ENCODE measurements at regions not wholly inside any gene's neighbourhood (a gene's known extent, or its start where the extent isn't known, plus 50 kb on each side); places are given as distances from the start of the nearest gene placed in this dataset.

- DNase-seq, result no peak
Measured at GRCh38 chr20:41879123-41879522, 260.9 kb upstream of the CHD6 start.

GRCh38 chr20:41877911-41878310, 259.7 kb upstream of the CHD6 start:
- DNase-seq, result no peak

DNA sequence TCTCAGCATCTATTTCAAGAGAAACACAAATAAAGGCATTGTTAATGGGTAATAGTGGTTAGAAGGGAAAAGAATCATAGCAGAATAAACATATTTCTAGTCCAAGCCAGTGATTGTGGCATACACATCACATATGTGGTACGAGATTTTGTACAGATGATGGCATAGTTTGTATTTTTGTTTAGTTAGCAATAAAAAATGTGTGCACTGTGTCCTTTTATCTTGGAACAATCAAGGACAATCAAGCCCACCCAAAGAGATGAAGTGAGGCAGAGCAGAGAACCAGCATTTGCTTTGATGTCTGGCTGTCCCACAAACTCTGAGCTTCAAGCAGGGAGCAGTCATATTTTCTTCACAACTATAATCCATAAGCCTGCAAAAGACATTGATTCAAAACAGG, 256.5 kb upstream of the CHD6 start:
- no peak for DNase-seq

- DNase-seq, result no peak
Measured at GRCh38 chr20:41872930-41873329, 254.8 kb upstream of the CHD6 start.

DNA sequence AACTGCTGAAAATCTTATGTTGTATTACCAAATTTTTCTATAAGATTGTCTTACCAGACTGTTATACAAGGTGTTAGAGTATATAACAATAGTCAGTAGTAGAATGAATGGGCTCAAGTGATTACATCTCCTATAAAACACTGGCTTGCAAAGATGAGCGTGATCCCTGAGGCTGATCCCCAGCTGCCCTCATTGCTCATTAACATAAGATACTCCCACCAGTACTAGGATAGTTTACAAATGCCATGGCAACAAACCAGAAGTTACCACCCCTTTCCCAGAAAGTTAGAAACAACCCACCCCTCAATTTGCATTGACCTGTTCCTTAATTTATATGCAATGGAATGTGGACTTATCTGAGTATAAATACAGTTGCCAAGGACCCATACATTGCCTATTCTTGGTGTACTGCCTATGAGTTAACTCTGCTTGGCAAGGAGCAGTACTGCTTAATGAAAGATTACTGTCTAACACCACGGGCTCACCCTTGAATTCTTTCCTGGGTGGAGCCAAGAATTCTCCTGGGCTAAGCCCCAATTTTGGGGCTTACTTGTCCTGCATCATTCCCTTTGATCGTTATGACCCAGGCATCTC, 252.8 kb upstream of the CHD6 start:
- no peak for DNase-seq

- DNase-seq, result no peak
Measured at GRCh38 chr20:41869261-41869660, 251.1 kb upstream of the CHD6 start.

GRCh38 chr20:41865938-41866337, 247.8 kb upstream of the CHD6 start:
- DNase-seq, result no peak

DNA sequence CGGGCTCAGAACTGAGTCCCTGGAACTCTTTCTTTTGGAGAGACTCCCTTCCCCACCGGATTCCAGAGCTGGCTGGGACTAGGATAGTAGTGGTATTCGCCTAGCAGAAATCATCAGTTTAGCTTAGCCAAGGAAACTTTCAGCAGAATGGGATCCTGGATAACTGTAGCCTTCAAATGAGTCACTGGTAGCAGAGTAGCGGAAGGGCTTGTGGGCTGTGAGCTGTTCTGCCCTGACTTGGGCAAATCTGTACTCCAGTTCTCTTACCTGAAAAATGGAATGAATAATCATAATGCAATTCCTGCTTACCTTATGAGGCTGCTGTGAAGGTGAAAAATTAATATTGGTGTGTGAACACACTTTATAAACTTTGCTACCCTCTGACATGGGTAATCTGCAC, 244.3 kb upstream of the CHD6 start:
- DNase-seq, result no peak

DNA sequence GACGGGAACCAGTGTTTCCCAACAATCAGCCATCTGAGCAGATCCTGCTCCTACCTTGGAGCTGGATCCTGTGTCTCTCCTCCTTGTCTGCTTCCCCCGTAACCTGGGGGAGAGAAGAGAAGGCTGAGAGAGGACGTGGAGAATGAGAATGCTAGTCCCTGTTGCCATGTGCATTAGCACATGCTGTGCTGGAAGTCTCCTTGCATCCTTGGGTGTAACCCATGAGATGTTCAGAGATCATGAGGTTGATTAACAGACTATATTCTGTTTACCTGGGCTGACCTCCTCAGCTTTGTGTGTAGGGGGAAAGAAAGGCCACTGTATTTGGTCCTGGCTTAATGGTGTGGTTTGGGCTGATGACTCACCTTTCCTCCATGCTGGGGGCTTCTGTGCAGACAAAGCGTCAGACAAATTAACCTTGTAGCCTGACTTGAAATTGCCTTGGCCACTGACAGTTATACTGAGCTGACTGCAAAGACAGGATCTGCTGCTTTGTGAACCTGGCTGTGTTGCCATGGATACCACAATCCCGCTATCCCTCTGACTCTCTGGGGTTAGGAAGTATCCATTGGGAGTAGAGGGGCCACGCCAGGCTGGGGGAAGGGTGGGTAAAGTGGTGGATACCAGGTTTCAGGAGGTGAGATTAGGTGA, 243.7 kb upstream of the CHD6 start:
- no peak for DNase-seq

- no peak for DNase-seq
Measured at GRCh38 chr20:41854765-41855164, 236.6 kb upstream of the CHD6 start.

DNA sequence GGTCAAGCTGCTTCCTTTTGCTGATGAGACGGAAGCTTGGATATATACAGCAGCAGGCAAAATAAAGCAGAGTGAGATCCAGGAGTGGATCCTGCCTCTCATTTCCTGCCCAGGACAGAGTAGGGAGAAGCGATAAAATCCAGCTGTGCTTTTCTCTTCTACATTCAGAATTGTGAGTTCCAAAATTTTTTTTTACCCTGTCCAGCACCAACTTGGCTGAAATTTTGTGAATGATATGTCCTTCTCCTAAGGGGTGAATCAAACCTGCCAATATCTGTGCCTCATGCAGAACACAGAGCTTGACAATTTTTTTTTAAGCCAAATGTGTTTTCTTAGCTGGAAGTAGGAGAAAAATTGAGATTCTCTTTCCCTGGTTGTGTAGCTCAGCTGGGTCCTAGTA, 235.6 kb upstream of the CHD6 start:
- no peak for DNase-seq

GRCh38 chr20:41848180-41848579, 230.0 kb upstream of the CHD6 start:
- no peak for DNase-seq

- no peak for DNase-seq
Measured at GRCh38 chr20:41837669-41838224, 219.6 kb upstream of the CHD6 start.

DNA sequence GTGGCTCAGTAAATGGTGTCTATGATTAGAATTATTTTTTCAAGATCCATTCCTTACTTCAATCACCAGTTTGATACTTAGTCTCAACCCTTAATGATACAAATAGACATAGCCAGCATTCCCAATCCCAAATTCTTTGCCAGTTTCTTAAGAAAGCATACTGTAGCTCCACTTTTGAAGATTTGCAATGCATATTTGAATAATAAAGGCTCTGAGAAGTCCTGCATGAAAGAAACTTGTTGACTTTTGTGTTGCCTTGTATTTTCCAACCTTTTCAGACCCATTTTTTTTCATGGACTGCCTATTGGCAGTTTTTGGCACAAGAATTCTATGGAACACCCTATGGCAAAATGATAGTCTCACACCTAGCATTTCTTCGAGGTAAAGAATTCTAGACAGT, 215.6 kb upstream of the CHD6 start:
- no peak for DNase-seq

DNA sequence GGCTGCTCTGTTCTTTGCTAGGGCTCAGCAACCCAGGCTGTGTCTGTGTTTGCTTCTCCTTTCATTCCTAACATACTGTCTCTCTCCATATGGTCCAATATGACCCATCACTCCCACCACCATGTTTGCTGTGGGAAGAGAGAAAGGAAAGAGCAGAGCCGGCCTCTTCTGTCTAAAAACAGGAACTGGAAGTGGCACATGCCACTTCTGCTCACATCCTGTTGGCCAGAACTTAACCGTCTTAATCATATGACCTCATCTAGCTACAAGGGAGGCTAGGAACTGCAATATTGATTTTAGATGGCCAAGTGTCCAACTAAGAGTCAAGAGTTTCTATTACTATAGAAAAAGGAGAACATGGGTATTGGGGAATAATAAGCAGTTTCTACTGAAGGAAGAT, 212.5 kb upstream of the CHD6 start:
- DNase-seq, result no peak

- no peak for DNase-seq
Measured at GRCh38 chr20:41819436-41819835, 201.3 kb upstream of the CHD6 start.

GRCh38 chr20:41818991-41819390, 200.8 kb upstream of the CHD6 start:
- DNase-seq, result no peak

DNA sequence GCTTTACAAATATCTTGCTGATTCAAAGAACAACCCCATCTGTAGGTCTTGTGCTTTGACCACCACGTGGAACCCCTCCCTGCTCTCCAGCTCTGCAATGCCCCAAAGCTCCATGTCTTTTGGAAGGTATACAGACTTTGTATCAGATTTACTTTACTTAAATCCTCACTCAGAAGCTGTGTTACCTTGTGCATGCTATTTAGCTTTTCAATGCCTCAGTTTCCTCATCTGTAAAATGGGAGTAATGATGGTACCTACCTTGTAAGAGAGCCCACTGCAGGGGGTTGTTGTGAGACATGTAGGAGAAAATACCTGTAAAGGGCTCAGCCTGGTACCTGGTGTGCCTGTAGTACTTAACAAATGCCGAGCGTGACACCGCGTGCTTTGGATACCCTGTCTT, 200.2 kb upstream of the CHD6 start:
- DNase-seq, result no peak

DNA sequence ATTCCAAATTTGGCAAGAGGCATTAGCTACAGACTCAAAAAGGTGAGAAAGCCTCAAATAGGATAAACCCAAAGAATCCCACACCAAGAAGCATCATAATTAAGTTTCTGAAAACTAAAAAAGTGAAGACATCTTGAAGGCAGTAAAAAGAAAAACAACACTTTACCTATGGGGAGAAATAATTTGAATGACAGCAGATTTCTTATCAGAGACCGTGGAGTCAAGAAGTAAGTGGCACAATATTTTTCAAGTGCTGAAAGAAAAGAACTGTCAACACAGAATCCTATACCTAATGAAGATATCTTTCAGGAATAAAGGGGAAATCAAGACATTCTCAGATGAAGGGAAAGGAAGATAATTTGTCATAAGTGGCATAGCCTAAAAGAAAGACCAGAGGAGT, 193.3 kb upstream of the CHD6 start:
- DNase-seq, result no peak

DNA sequence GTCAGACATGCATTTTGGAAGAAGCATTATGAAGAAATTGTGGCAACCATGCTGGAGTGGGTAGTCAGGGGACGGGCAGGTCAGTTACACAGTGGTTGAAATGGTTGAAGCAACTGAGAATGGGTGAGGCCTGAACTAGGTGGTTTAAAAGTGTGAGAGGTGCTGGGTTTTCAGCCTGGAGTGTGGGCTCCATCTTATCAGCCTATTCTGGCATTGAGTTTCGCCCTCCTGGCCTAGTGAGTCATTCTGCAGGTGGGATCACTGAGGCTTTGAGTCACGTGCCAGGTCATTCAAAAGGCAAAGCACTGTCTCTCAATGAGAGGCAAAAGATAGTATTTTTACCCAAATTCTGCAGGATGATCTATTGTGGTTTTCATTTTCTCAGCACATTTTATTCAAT, 181.9 kb upstream of the CHD6 start:
- no peak for DNase-seq

DNA sequence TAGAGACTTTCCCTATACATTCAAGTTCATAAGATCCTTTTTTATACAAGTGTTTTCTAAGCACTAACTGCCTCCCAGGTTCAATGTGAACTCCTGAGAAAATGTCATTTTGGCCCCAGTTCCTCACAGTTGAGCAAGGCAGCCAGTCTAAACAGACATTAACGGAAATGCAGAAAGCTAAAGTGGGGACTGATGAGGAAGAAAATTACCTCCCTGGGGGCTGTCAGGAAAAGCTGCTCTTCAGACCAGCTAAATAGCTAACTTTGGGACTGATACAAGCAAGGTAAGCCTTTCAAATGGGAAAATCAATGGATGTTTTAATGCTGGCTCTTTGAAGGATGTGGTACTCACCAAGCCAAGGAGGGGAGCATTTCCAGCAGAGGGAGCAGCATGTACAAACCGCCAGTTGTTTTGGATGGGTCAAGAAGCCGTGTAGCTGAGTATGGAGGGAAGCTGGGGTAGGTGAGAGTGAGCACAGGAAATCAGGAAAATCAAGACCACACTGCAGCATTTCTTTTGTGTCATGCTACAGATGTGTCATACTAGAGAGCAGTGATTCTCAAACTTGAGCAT, 180.8 kb upstream of the CHD6 start:
- DNase-seq, result no peak

- DNase-seq, result no peak
Measured at GRCh38 chr20:41786158-41786557, 168.0 kb upstream of the CHD6 start.

DNA sequence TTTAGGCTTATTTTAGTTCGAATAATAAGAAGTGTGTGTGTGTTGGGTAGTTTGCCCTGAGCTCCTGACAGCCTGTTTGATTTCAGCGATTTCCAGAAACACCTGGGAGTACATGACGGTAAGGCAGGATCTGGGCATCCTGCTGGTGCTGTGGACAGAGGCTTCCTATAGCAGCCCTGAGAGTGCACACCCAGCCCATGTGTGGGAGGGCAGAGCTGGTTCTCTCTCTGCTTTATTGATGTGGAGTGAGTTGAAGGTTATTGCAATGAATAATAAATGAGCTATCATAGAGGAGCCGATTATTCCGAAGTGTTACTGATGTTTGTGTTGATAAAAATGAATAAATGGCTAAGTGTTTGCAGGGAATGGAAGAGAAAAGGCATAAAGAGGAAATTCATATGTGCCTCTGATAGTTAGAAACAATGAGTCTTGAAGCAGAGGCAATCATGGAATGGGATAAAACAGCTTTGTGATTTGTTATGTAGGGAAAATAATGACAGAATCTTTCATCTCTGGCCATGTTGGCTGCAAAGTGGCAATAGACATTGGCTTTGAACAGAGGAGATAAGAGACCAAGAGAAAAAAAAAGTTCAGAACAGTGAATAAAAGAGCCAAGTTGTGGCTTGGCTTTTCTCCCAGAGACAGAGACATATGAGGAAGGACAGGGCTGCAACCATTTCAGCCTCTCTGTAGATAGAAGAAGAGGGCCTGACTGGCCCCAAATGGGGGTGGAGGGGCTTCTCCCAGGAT, 166.2 kb upstream of the CHD6 start:
- DNase-seq, result no peak
